HT-29 (cell line): ENCODE measurements at regions not wholly inside any gene's neighbourhood (a gene's known extent, or its start where the extent isn't known, plus 50 kb on each side); places are given as distances from the start of the nearest gene placed in this dataset.
"Not testable (repeated sequence)": the region's sequence is repeated elsewhere in the genome, so short reads cannot be mapped to it uniquely, and the experiment has no call there.

ENCODE experiments used
- DNase-seq: peaks from one replicate; pipeline ENCODE4 v3.0.0-alpha.2; 2015; ENCODE audit warnings: low spot score

- DNase-seq = not testable (repeated sequence)
These were observed 87.8 kb downstream of the TENT5D start for GRCh38 chrX:80508083-80508482.

GRCh38 chrX:80511969-80512760 is 91.9 kb downstream of the TENT5D start:
- DNase-seq = no peak

DNA sequence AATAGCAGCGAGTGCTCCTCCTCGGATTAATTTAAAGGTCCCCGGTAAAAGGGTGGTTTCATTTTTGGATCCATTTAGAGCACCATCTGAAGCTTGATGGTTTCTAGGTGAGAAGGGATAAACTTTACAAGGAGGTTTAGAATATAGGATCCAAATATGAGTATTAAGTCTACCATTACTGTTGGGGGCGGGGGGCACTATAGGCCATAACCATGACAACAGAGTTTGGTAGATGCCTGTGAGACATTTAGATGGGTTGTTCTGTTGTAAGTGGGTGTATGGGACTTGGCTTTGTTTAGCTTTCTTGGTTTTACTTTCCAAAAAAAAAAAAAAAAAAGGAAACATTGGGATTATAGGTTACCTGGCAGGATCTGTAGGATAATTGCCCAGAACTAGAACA is 92.7 kb downstream of the TENT5D start:
- no peak for DNase-seq

DNA sequence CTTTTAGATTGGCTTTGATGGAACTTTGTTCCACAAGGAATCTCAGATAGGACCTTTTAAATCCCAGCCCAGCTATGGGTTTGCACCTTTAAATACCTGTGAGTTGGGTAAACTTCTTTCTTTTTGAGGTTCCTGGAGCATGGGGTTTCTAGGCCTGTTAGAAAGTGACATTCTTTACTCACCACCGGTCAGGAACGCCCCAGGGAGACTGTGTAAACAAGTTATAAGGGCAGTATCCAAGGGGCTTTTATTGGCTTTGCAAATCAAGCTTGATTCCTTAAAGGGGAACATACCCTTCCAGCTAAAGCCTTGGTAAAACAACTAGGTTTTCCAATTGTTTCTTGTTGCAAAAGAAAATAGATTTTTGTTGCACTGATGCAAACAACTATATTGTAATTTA is 93.4 kb downstream of the TENT5D start:
- no peak for DNase-seq

DNA sequence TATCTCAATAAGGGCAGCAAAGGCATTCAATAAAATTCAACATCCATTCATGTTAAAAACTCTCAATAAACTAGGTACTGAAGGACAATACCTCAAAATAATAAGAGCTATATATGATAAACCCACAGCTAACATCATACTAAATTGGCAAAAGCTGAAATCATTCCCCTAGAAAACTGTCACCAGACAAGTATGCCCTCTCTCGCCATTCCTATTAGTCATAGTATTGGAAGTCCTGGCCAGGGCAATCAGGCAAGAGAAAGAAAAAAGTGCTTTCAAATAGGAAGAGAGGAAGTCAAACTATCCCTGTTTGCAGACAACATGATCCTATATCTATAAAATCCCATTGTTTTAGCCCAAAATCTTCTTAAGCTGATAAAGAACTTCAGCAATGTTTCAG is 116.8 kb downstream of the TENT5D start:
- DNase-seq = no peak

GRCh38 chrX:80550722-80551121 is 130.5 kb downstream of the TENT5D start:
- peak; percentile 36 for DNase-seq

DNA sequence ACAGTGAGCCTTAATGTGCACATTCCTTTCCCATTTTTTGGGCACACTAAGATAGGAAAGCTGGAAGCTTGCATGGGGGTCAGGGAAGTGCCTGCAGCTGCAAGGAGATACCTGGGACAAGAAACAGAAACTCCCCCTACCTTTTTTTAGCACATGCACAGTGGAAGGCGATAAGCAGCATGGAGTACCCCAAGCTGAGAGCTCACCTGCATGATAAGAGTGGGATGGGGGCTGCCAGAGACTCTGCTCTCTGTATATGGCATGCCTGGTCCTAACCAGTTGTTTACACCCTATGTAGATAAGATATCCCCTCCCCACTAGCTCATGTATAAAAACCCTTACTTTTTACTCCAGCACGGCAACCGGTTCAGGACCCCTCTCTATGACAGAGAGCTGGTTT is 135.9 kb downstream of the TENT5D start:
- DNase-seq = no peak

GRCh38 chrX:80572636-80573035 is 152.4 kb downstream of the TENT5D start:
- no peak for DNase-seq

DNA sequence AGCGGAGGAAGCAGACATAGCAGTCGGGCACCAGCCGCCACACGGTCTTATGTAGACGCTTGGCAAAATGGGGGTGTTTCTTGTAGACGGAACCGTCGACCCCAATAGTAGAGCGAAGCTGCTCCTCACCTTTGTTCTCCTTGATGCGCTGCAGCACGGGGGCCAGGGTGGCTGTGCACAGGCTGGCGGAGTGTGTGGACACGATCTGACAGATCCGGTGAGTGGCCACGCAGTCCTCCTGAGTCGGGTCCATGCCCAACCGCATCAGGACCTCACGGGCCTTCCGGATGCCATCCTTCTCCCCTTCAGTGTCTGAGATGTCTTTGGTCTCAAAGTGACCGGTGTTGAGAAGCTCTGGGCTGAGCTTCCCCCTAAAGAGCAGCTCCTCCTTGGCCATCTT is 153.0 kb downstream of the TENT5D start:
- no peak for DNase-seq

- DNase-seq = not testable (repeated sequence)
These were observed 154.3 kb downstream of the TENT5D start for GRCh38 chrX:80574486-80575086.

- no peak for DNase-seq
These were observed 156.0 kb downstream of the TENT5D start for GRCh38 chrX:80576267-80576666.

DNA sequence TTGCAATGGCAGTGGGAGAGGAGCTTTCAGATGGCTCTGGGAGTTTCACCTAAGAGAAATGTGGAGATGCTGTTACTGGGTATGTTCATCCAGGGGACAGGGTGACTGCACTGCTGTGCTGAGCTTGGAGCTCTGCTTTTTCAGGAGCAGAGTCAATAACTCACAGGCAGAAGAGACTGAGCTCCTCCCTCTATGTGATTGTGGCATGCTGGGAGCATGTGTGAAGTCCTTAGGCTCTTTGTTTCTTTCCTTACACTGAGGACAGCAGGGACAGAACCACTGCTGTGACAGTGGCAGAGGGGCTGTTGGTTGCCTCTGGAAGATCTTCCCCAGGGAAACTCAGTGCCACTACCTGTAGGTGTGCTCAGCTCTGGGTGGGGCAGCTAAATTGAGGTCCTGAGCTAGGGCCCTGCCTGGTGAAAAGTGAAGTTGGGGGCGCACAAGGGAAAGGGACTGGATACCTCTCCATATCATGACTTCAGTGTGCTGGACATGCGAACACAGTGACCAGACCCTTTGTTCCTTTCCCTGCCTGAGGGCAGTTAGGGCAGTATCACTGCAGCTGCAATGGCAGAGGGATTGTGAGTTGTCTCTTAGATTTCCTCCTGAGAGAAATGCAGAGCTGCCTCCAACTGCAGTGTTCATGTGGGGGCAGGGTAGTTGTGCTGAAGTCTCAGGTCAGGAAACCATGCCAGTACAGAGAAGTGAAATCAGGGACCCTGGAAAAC is 156.7 kb downstream of the TENT5D start:
- no peak for DNase-seq

DNA sequence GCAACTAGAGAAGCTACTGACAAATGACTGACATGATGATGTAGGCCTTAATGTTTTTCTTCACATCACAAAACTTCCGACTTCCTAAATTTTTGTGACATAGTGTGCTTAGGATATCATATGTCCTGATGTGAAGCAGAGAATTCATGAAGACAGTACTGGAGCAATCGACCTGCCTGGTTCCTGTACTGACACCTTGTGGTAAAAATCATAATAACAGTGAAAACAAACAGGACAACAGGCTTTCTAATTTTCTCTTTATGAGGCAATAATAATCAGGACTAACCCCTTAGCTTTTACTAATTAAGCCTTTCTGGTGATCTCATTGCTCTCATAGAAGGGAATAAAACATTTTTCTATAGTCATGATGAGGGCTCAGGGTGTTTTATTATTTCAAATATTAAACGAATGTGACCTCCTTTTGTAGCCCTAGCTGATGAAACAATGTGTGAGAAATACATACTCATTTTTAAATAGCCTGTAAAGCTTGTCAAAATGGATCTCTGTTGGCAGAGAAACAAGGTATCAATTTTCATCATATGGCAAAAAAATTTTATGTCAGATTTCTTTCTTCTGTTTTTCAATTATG is 158.4 kb downstream of the TENT5D start:
- DNase-seq = peak; percentile 52

GRCh38 chrX:80590992-80591391 is 170.7 kb downstream of the TENT5D start:
- not testable (repeated sequence) for DNase-seq

- DNase-seq = no peak
These were observed 182.0 kb downstream of the TENT5D start for GRCh38 chrX:80602036-80602860.
